Spleen (tissue), 11 donors: ENCODE measurements at regions not wholly inside any gene's neighbourhood (a gene's known extent, or its start where the extent isn't known, plus 50 kb on each side); places are given as distances from the start of the nearest gene placed in this dataset.

Source experiments
- DNase-seq: peaks from one replicate; pipeline ENCODE4 v3.0.0-alpha.2; 2020
- H3K27ac ChIP-seq, 8 donors: fragments of 200-600 bp; sonication (generic) in 7 of 8; 1 replicate in 4 of 8; 2 replicates in 4 of 8; pipeline versions ENCODE4 v1.5.0 to v1.8.0; 2016 to 2021; ENCODE audit warnings: inconsistent platforms in 4 of 8, mild to moderate bottlenecking in 4 of 8, moderate library complexity in 1 of 8
- H3K27me3 ChIP-seq, 7 donors: fragments of 200-600 bp; sonication (generic) in 6 of 7; replicated peaks in 1 of 7; 1 replicate in 4 of 7; 2 replicates in 3 of 7; pipeline versions ENCODE4 v1.5.0 to v1.8.0; 2016 to 2021; ENCODE audit warnings: inconsistent platforms in 3 of 7, mild to moderate bottlenecking in 1 of 7
- H3K36me3 ChIP-seq, 6 donors: fragments of 200-600 bp; sonication (generic) in 5 of 6; 1 replicate in 4 of 6; 2 replicates in 2 of 6; pipeline versions ENCODE4 v1.5.0 to v1.8.0; 2016 to 2021; ENCODE audit warnings: inconsistent platforms in 2 of 6
- H3K4me1 ChIP-seq, 6 donors: fragments of 200-600 bp; sonication (generic) in 5 of 6; 1 replicate in 3 of 6; 2 replicates in 3 of 6; pipeline versions ENCODE4 v1.5.0 to v1.8.0; 2016 to 2021; ENCODE audit warnings: inconsistent platforms in 3 of 6
- H3K4me3 ChIP-seq, 8 donors: fragments of 200-600 bp; sonication (generic) in 7 of 8; 1 replicate in 4 of 8; 2 replicates in 4 of 8; pipeline versions ENCODE4 v1.5.0 to v1.8.0; 2016 to 2021; ENCODE audit warnings: inconsistent platforms in 4 of 8, mild to moderate bottlenecking in 4 of 8, moderate library complexity in 2 of 8
- H3K9me3 ChIP-seq, 8 donors: fragments of 200-600 bp; sonication (generic) in 7 of 8; 1 replicate in 4 of 8; 2 replicates in 4 of 8; pipeline versions ENCODE4 v1.5.0 to v1.8.0; 2016 to 2021; ENCODE audit warnings: inconsistent platforms in 4 of 8
- POLR2A ChIP-seq, 3 donors: fragments of 450-650 bp; IDR thresholded peaks; one replicate each; pipeline ENCODE4 v1.5.1; 2017; ENCODE audit warnings: antibody characterized with exemption in 3 of 3, mild to moderate bottlenecking in 1 of 3
- POLR2AphosphoS5 ChIP-seq, 3 donors: sonication (generic); formaldehyde crosslinking; IDR thresholded peaks; one replicate each; pipeline ENCODE4 v1.5.1; 2017; ENCODE audit warnings: antibody characterized with exemption in 3 of 3
- WGBS, 5 donors: extraction: QIAGEN DNeasy Blood & Tissue Kit in 3 of 5; methylation state at CpG; one replicate each; pipeline versions ENCODE4 v1.1.5 to v1.1.7; 2013 to 2018; 5-methylcytosine and 5-hydroxymethylcytosine counted together
- intact Hi-C: fragments of 100-400 bp; cut with DNase I; formaldehyde crosslinking; loops from one replicate; pipeline ENCODE4 v1.15.0; 2023; ENCODE audit warnings: low total_unique reads
- TF ChIP-seq, protein P1 (sequence below), 11 experiments: fragments of 200-600 bp in 7 of 11; fragments of 450-650 bp in 4 of 11; sonication (generic) in 4 of 11; IDR thresholded peaks in 8 of 11; conservative IDR thresholded peaks in 3 of 11; 1 replicate in 7 of 11; 2 replicates in 4 of 11; pipeline versions ENCODE4 v1.4.0 to v1.8.0; 2016 to 2021; ENCODE audit warnings: antibody characterized with exemption in 11 of 11, inconsistent platforms in 4 of 11, mild to moderate bottlenecking in 1 of 11
- donor health status: healthy with polysubstance abuse.
- donor health status: DM: no; HTN: no; CAD: no; lungs with moderate emphysema.
- donor health status: DM: no; HTN: no; CAD: no.
- donor health status: Bipolar disorder and iron deficiency.
- donor health status: healthy.
- donor health status: DM: no; HTN: no; CAD: no.
- donor health status: DM: yes; HTN: yes; CAD: no.

- Histone ChIP-seq H3K4me3 (no peak overlapping the region), H3K27me3 (peaks cover 0 to 41% (median 0%) of the 10 kb centered on the region in 7 donors), H3K36me3 (no peaks in the 10 kb centered on the region), H3K4me1 (no peaks in the 10 kb centered on the region), H3K27ac (no peak overlapping the region), H3K9me3 (no peaks in the 10 kb centered on the region)
- TF ChIP-seq, protein P1, sequence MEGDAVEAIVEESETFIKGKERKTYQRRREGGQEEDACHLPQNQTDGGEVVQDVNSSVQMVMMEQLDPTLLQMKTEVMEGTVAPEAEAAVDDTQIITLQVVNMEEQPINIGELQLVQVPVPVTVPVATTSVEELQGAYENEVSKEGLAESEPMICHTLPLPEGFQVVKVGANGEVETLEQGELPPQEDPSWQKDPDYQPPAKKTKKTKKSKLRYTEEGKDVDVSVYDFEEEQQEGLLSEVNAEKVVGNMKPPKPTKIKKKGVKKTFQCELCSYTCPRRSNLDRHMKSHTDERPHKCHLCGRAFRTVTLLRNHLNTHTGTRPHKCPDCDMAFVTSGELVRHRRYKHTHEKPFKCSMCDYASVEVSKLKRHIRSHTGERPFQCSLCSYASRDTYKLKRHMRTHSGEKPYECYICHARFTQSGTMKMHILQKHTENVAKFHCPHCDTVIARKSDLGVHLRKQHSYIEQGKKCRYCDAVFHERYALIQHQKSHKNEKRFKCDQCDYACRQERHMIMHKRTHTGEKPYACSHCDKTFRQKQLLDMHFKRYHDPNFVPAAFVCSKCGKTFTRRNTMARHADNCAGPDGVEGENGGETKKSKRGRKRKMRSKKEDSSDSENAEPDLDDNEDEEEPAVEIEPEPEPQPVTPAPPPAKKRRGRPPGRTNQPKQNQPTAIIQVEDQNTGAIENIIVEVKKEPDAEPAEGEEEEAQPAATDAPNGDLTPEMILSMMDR (IDR thresholded peaks at IDR 0.05 in 8 of 11, conservative IDR thresholded peaks at IDR 0.05 in 3 of 11): no peak
- TF ChIP-seq POLR2AphosphoS5 (IDR thresholded peaks at IDR 0.05): no peak
- TF ChIP-seq POLR2A (IDR thresholded peaks at IDR 0.05): no peak
- WGBS, 5 donors: 79 to 89% (median 85%) methylated on average over 27 to 36 of the region's 36 CpGs
- intact Hi-C loops: no loop called here
- DNase-seq: no peak
Measured at GRCh38 chr1:2930913-2931723, 90.1 kb upstream of the ACTRT2 start.

DNA sequence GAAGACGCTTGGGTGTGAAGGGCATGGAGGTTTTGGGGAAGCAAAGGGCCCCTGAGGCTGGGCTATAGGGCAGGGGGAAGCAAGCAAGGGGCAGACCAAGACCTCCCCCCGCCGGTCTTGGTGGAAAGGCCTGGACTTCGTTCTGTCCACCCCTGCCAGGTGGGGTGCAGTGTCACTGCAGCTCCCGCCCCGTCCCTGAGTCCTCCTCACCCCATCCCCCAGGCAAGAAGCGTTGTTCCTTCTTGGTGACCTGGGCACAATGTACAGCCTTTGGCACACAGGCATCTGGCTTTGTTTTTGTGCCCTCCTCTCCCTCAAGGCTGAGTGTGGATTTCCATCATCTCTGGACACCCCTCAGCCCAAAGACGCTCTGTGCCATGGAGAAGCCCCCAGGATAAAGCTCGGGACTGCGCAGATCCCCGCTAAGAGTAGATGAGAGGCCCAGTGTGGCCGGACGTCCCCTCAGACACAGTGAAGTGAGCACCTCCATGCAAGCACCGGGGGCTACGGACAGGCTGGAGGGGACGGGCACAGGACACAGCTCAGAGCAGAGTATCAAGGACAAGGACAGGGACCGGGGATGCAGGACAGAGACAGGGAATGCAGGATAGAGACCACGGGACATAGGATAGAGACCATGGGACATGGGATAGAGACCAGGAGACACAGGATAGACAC lies 89.4 kb upstream of the ACTRT2 start:
- no peak overlapping the region for H3K27ac ChIP-seq

GRCh38 chr1:2932671-2933350 lies 88.5 kb upstream of the ACTRT2 start:
- WGBS, 5 donors: 68 to 85% (median 82%) methylated on average over 18 to 29 of the region's 29 CpGs
- Histone ChIP-seq H3K4me1 (no peaks in the 10 kb centered on the region), H3K27ac (no peak overlapping the region), H3K4me3 (no peak overlapping the region), H3K27me3 (peaks cover 0 to 39% (median 0%) of the 10 kb centered on the region in 7 donors), H3K36me3 (no peaks in the 10 kb centered on the region), H3K9me3 (no peaks in the 10 kb centered on the region)
- peak; percentile 71 for DNase-seq
- intact Hi-C loops: no loop called here
- TF ChIP-seq POLR2AphosphoS5 (IDR thresholded peaks at IDR 0.05): no peak
- no peak for TF ChIP-seq POLR2A (IDR thresholded peaks at IDR 0.05)
- TF ChIP-seq, protein P1 (IDR thresholded peaks at IDR 0.05 in 8 of 11, conservative IDR thresholded peaks at IDR 0.05 in 3 of 11): no peak

More for the DNA sequence above, 89.4 kb upstream of the ACTRT2 start:
- intact Hi-C loops: no loop called here
- 75 to 89% (median 84%) methylated on average over 18 of the region's 18 CpGs for WGBS, 5 donors
- peaks cover 0 to 39% (median 0%) of the 10 kb centered on the region in 7 donors for H3K27me3 ChIP-seq
- H3K4me1 ChIP-seq: no peaks in the 10 kb centered on the region
- H3K9me3 ChIP-seq: no peaks in the 10 kb centered on the region
- H3K36me3 ChIP-seq: no peaks in the 10 kb centered on the region
- DNase-seq: no peak
- no peak overlapping the region for H3K4me3 ChIP-seq
- TF ChIP-seq POLR2A (IDR thresholded peaks at IDR 0.05) (no peak), POLR2AphosphoS5 (IDR thresholded peaks at IDR 0.05) (no peak)
- TF ChIP-seq, protein P1 (IDR thresholded peaks at IDR 0.05 in 8 of 11, conservative IDR thresholded peaks at IDR 0.05 in 3 of 11): no peak
